ENCODE measurements at regions not wholly inside any gene's neighbourhood (a gene's known extent, or its start where the extent isn't known, plus 50 kb on each side); places are given as distances from the start of the nearest gene placed in this dataset.
A peak's percentile ranks its signal among the peaks of the same experiment; 100 is the strongest.

DNA sequence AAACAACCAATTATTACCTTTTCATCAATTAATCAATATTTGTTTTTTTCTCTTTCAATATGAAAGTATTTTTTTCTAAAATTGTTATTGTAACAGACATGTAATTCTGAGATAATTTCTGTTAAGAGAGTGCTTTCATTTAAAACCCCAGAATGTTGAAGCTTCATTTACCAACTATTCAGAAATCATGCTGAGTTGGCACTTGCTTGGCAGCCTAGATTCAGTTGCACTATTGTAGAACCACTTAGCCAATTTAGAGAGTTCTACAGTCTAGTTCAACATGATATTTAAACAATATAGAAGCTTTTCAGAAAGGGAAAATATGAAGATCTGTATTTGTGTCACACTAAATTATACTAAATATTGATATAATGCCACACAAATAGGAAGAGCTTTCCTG is 56.1 kb upstream of the NKAIN2 start:
- TF ChIP-seq POLR2A (IDR thresholded peaks at IDR 0.05; ENCODE audit: low read depth, low read length), result no peak
- TF ChIP-seq TAF1 (IDR thresholded peaks at IDR 0.05; ENCODE audit: borderline replicate concordance, low read depth, low read length), result no peak
- TF ChIP-seq POLR2AphosphoS5 (IDR thresholded peaks at IDR 0.05; ENCODE audit: low read depth, low read length), result no peak
- DNase-seq (ENCODE audit: insufficient read length) (no peak), FAIRE-seq (no peak)

DNA sequence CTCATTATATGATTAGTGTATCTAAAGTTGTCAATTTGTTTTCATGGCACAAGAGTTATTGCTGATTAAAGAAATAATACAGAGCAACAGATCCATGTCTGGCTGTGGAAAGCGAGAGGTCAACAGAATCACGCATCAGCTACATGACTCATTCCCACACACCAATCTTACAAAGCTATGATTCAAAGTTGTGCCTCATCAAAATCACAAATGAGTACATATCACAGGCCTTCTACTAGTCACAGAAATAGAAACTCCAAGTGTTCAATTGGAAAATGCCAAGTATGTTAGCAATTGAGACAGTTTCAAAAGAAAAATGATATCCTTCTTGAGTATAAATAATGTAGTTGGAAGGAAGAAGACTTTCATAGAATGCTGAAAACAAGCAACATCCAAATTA is 57.8 kb upstream of the NKAIN2 start:
- FAIRE-seq (no peak), DNase-seq (ENCODE audit: insufficient read length) (no peak)
- TF ChIP-seq POLR2A (IDR thresholded peaks at IDR 0.05; ENCODE audit: low read depth, low read length), result no peak

- no peak for FAIRE-seq
Observed at GRCh38 chr6:123744840-123745239, 58.8 kb upstream of the NKAIN2 start.

DNA sequence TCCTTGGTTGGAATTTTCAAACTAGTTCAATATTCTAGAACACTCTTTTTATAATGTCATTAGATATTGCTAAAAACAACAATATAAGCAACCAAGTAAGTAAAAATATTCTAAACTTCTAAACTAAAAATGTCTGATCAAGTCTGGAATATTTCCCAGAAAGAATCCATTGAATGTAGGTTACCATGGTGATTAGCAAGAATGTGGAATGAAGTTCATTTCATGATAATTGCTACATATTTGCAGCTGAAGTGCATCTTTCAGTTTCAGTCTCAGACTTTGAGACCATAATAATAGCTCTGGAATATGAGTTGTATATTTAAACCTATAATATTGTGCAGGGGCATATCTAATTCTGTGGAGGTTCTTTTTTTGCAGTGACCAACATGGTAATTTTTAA is 61.0 kb upstream of the NKAIN2 start:
- no peak for FAIRE-seq
- DNase-seq (ENCODE audit: insufficient read length), result no peak
- no peak for TF ChIP-seq POLR2A (IDR thresholded peaks at IDR 0.05; ENCODE audit: low read depth, low read length)
- no peak for TF ChIP-seq POLR2AphosphoS5 (IDR thresholded peaks at IDR 0.05; ENCODE audit: low read depth, low read length)
- TF ChIP-seq TAF1 (IDR thresholded peaks at IDR 0.05; ENCODE audit: borderline replicate concordance, low read depth, low read length), result no peak

More at GRCh38 chr6:123744840-123745239, 58.8 kb upstream of the NKAIN2 start:
- DNase-seq (ENCODE audit: insufficient read length), result no peak
- TF ChIP-seq POLR2AphosphoS5 (IDR thresholded peaks at IDR 0.05; ENCODE audit: low read depth, low read length) (no peak), TAF1 (IDR thresholded peaks at IDR 0.05; ENCODE audit: borderline replicate concordance, low read depth, low read length) (no peak), POLR2A (IDR thresholded peaks at IDR 0.05; ENCODE audit: low read depth, low read length) (no peak)

DNA sequence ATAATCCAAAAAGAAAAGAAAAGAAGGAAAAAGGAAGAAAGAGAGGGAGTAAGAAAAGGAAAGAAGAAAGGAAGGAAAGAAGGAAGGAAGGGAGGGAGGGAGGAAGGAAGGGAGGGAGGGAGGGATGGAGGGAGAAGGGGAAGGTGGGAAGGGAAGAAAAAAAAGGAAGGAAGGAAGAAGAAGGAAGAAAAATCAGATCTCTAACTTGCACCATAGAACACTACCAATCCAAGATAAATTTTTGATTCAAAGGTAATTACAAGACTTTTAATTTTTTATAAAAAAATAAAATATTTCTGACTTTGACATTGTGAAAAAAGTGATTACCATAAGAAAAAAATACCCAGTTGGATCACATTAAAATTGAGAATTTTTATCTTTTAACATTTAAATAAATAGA is 70.5 kb upstream of the NKAIN2 start:
- DNase-seq (ENCODE audit: insufficient read length) (no peak), FAIRE-seq (no peak)
- TF ChIP-seq POLR2AphosphoS5 (IDR thresholded peaks at IDR 0.05; ENCODE audit: low read depth, low read length) (no peak), POLR2A (IDR thresholded peaks at IDR 0.05; ENCODE audit: low read depth, low read length) (no peak), TAF1 (IDR thresholded peaks at IDR 0.05; ENCODE audit: borderline replicate concordance, low read depth, low read length) (no peak)

- TF ChIP-seq POLR2AphosphoS5 (IDR thresholded peaks at IDR 0.05; ENCODE audit: low read depth, low read length) (no peak), TAF1 (IDR thresholded peaks at IDR 0.05; ENCODE audit: borderline replicate concordance, low read depth, low read length) (no peak), POLR2A (IDR thresholded peaks at IDR 0.05; ENCODE audit: low read depth, low read length) (no peak)
- FAIRE-seq (peak; percentile 73), DNase-seq (ENCODE audit: insufficient read length) (no peak)
Observed at GRCh38 chr6:123716506-123716905, 79.8 kb upstream of the TRDN start.

DNA sequence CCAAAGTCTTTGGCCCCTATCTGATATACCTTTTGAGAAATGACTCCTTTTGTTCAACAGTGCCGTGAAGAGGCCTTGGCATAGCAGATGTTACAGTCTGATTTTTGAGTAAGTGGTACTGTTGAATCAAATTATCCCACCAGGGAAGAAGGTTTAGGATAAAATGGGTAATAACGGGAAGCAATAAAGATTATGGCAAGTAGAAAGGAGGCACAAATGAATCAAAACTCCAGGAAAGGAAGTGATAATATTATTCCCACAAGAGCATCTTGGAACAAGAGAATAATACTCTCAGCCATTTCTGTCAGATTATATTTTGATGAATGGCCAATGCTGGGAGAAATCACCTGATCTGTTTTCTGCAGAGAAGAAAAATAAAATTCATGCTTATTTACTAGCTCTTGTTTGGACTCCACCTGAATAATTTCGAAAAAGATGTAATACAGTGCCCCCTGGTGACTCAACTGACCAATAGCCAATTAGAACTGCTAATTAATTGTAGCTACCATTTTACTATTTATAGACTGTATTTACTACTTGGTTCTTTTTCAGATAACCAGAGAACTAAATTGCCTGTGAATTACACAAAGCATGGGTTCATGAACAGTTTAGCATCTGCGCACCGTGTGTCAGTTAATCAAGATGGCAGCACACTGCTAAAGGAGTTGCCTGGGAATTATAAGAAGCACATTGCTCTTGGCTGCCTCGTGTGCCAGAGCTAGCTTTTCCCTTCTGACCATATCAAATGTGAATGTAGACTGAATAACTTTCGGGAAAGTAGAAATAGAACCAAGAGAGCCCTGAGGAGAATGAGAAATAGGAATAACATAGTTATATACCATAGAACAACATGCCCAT is 78.5 kb upstream of the TRDN start:
- TF ChIP-seq POLR2AphosphoS5 (IDR thresholded peaks at IDR 0.05; ENCODE audit: low read depth, low read length) (no peak), POLR2A (IDR thresholded peaks at IDR 0.05; ENCODE audit: low read depth, low read length) (no peak), TAF1 (IDR thresholded peaks at IDR 0.05; ENCODE audit: borderline replicate concordance, low read depth, low read length) (no peak)
- peak; percentile 81 for FAIRE-seq

GRCh38 chr6:123712831-123713230 is 76.1 kb upstream of the TRDN start:
- FAIRE-seq (no peak), DNase-seq (ENCODE audit: insufficient read length) (no peak)
- TF ChIP-seq TAF1 (IDR thresholded peaks at IDR 0.05; ENCODE audit: borderline replicate concordance, low read depth, low read length), result no peak
- TF ChIP-seq POLR2AphosphoS5 (IDR thresholded peaks at IDR 0.05; ENCODE audit: low read depth, low read length), result no peak
- no peak for TF ChIP-seq POLR2A (IDR thresholded peaks at IDR 0.05; ENCODE audit: low read depth, low read length)

More for the DNA sequence above, 78.5 kb upstream of the TRDN start:
- no peak for DNase-seq (ENCODE audit: insufficient read length)

GRCh38 chr6:123702943-123703342 is 66.2 kb upstream of the TRDN start:
- DNase-seq (ENCODE audit: insufficient read length) (no peak), FAIRE-seq (no peak)
- TF ChIP-seq POLR2AphosphoS5 (IDR thresholded peaks at IDR 0.05; ENCODE audit: low read depth, low read length) (no peak), POLR2A (IDR thresholded peaks at IDR 0.05; ENCODE audit: low read depth, low read length) (no peak), TAF1 (IDR thresholded peaks at IDR 0.05; ENCODE audit: borderline replicate concordance, low read depth, low read length) (no peak)

DNA sequence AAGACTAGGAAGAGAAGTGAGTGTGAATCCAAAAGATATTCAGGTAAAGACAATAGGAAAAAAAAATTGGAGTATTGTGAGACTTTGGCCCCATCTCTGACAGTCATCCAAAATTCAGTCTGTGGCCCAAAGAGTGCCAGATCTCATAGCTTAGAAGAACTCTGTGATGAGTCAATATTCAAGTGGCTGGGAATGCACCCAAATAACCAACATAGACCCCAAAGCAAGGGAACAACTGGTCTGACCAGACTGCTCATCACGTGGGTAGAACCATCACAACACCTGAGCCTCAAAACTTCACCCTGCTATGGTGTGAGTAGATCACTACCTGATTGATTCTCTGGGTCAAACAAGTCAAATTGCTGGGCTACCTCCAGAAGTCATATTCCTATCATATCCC is 51.1 kb upstream of the TRDN start:
- DNase-seq (ENCODE audit: insufficient read length), result no peak
- TF ChIP-seq TAF1 (IDR thresholded peaks at IDR 0.05; ENCODE audit: borderline replicate concordance, low read depth, low read length) (no peak), POLR2AphosphoS5 (IDR thresholded peaks at IDR 0.05; ENCODE audit: low read depth, low read length) (no peak), POLR2A (IDR thresholded peaks at IDR 0.05; ENCODE audit: low read depth, low read length) (no peak)
- peak; percentile 82 for FAIRE-seq
